Brain microvascular endothelial cell (primary cell): ENCODE measurements at regions not wholly inside any gene's neighbourhood (a gene's known extent, or its start where the extent isn't known, plus 50 kb on each side); places are given as distances from the start of the nearest gene placed in this dataset.
A peak's percentile ranks its signal among the peaks of the same experiment; 100 is the strongest.
"Not testable (repeated sequence)": the region's sequence is repeated elsewhere in the genome, so short reads cannot be mapped to it uniquely, and the experiment has no call there.

Experiments used
- DNase-seq: peaks from one replicate; pipeline ENCODE4 v3.0.0-alpha.2; 2020
- H3K27ac ChIP-seq: fragments of 250-450 bp; sonication (Bioruptor Pico); 2 replicates; pipeline ENCODE4 v1.5.1; 2020; ENCODE audit warnings: mild to moderate bottlenecking, moderate library complexity
- H3K27me3 ChIP-seq: fragments of 250-450 bp; sonication (Bioruptor Pico); replicated peaks from 2 replicates; pipeline ENCODE4 v1.5.1; 2020; ENCODE audit warnings: mild to moderate bottlenecking
- H3K36me3 ChIP-seq: fragments of 250-450 bp; sonication (Bioruptor Pico); replicated peaks from 2 replicates; pipeline ENCODE4 v1.5.1; 2020; ENCODE audit warnings: mild to moderate bottlenecking
- H3K4me3 ChIP-seq: 2 replicates; pipeline ENCODE4 v1.5.1; 2011; ENCODE audit warnings: low read depth, mild to moderate bottlenecking, control low read depth, low read length, moderate library complexity
- in situ Hi-C: cut with HindIII; loops from 2 replicates; pipeline ENCODE4 v1.10.0; 2017; ENCODE audit warnings: low sequenced_read_pairs, low pct_ligation_motif_present
- TF ChIP-seq, protein P1 (sequence below): IDR thresholded peaks from 2 replicates; pipeline ENCODE4 v1.5.1; 2011; ENCODE audit warnings: low read depth, mild to moderate bottlenecking, moderate library complexity, low read length, control low read depth, inconsistent platforms; ENCODE audit errors: missing control alignments

DNA sequence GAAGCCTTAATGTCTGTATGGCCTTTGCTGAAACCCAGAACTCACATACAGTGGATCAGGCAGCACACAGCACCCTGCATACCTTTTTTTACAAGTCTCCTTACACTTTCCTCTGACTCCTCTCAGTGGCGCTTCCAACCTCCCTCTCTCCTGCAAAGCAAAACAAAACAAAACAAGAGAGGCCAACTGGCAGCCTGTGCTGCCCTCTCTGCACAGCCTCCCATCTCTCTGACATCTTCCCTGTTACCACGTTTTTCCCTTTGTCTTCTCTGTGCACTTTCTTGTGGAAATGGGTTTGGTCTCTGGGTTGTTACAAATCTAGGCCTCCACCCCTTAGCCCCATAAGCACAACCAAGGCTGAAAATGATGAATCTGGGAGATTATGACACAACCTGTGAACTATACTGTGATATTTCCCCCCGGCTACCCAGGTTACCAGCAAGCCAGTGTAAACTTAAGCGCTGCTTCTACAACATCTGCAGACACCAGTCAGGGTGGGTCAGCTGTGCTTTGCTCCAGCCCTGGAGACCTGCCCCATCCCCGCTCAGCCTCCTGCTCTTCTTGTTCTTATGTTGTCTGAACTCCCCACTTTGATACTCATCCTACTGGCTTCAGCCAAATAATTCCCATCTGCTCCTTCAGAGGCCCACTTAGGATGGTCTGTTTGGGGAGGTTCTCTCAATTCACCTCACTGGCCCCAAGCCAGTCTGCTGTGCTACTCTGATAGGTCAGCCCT, 54.9 kb upstream of the FMOD start:
- H3K4me3 ChIP-seq: no peak overlapping the region
- no peak overlapping the region for H3K27ac ChIP-seq
- no peaks in the 10 kb centered on the region for H3K36me3 ChIP-seq
- DNase-seq: no peak
- no peaks in the 10 kb centered on the region for H3K27me3 ChIP-seq
- TF ChIP-seq, protein P1, sequence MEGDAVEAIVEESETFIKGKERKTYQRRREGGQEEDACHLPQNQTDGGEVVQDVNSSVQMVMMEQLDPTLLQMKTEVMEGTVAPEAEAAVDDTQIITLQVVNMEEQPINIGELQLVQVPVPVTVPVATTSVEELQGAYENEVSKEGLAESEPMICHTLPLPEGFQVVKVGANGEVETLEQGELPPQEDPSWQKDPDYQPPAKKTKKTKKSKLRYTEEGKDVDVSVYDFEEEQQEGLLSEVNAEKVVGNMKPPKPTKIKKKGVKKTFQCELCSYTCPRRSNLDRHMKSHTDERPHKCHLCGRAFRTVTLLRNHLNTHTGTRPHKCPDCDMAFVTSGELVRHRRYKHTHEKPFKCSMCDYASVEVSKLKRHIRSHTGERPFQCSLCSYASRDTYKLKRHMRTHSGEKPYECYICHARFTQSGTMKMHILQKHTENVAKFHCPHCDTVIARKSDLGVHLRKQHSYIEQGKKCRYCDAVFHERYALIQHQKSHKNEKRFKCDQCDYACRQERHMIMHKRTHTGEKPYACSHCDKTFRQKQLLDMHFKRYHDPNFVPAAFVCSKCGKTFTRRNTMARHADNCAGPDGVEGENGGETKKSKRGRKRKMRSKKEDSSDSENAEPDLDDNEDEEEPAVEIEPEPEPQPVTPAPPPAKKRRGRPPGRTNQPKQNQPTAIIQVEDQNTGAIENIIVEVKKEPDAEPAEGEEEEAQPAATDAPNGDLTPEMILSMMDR: no peak
- in situ Hi-C loops: no loop called here

DNA sequence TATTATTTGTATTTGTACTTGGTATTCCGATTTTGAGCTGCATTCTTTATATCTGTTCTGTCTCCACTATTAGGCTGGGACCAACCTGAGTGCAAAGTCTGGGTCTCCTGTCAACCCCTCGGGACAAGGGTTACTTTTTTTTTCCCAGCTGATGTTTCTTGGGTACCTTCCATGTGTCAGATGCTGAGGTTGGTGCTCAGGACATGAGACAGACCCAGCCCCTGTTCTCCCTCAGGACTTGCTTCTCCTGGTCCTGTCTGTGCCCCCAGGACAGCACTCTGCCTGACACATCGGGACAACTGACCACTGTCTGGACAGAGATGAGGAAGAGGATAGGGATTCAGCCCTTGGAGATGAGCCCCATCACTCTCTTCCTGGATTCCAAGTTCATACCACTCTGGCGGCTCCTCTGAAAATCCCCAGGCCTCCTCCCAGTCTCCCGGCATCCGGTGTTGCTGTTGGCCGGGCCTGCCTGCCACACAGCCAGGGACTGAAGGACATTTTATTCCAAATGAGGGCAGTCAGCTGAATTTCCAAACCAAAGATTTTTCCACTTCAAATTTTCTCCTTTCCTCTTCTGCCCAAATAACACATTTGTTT, 55.6 kb upstream of the FMOD start:
- TF ChIP-seq, protein P1: no peak
- in situ Hi-C loops: no loop called here
- no peaks in the 10 kb centered on the region for H3K36me3 ChIP-seq
- H3K4me3 ChIP-seq: no peak overlapping the region
- no peak for DNase-seq
- H3K27ac ChIP-seq: no peak overlapping the region
- H3K27me3 ChIP-seq: no peaks in the 10 kb centered on the region

DNA sequence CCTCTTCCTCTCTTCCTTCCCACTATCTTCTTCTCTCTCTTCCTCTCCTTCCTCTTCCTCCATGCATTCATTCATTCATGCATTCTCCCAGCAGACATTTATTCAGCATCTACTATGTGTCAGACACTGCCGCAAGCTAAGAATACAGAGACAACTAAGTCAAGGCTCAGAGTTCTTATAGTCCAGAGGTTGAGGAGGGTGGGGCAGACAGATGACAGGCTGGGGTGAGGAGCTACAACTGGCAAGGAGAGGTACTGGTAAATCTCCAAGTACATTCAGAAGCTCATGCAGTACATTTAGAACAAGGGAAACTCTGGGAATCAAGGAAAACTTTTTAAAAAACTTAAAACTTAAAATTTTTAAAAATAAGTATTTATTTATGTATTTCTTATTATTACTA, 56.4 kb upstream of the FMOD start:
- H3K4me3 ChIP-seq: no peak overlapping the region
- no peak for DNase-seq
- H3K27me3 ChIP-seq: no peaks in the 10 kb centered on the region
- no peaks in the 10 kb centered on the region for H3K36me3 ChIP-seq
- TF ChIP-seq, protein P1: no peak
- no peak overlapping the region for H3K27ac ChIP-seq
- in situ Hi-C loops: no loop called here

DNA sequence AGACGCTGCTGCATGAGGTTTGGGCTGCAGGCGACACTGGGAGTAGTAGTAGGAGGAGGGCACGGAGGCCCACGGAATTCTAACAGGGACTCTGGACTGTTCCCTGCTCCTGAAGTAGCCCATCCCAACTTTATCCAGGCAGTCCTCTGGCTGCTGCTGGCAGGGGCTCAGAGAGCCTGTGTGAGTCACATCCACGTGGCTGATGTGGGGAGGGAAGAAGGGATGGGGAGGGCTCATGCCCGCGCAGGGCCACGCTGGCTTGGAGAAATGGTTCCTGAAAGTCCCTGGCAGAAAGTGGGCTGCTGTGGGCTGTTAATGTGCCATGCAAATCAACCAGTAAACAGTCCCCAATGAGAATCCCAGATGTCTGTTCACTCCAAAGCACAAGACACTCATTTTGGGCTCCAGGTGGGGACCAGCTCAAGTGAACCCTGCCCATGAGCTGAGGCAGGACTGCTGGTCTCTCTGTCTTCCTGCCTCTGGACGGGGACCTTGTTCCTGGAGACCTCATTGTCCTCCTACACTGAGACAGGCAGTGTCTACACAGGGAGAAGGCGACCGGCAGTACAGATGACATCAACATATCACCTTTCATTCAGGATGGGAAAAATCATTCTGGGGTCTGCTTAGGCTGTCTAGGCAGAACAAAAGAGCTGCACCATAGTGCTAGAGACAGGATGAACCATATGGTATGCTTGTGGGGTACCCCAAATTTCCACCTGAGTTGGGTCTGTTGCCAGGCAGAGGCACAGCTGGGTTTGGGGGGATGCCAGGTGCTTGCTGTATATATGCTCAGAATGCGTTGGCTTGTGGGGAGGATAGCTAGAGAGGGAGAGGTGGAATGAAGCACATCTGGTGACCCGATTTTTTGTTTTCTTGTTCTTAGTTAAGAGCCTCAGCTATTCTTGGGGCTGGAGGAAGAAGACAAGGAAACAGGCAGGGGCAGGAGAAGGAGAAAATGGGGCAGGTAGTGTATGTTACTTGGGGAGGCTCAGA, 57.9 kb upstream of the FMOD start:
- peak; percentile 48 for DNase-seq
- Histone ChIP-seq H3K27ac (no peak overlapping the region), H3K27me3 (no peaks in the 10 kb centered on the region), H3K36me3 (no peaks in the 10 kb centered on the region), H3K4me3 (no peak overlapping the region)
- in situ Hi-C loops: no loop called here
- TF ChIP-seq, protein P1: no peak

DNA sequence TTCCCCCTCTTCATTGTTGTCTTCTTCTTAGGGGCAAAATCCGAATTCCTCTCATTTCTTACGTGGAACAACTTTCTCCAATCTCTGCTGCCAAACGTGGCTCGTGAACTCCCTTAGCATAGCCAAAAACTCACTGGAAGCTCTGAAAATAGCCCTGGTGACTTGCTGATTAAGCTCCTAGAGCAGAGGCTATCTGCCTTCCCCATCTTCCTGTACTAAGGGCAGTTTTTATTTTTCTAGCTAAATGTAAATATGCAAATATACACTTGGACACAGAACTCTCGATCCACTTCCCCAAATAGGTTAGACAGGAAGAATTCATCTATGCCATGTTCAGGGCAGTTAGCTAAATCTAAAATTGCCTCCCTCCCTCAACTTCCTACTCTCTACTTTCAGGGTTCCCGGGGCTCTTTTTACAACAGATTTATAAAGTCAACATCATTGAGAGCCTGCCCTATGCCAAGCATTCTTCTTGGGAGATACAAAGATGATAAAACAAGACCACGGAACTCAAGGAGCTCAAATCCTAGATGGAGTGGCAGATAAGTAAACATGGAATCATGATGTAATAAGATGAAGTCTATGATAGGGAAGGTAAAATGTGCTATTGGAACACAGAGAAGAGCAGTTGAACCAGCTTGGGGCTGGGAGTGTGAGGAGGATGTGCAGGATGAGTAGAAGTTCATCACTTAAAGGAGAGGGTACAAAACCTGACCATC, 59.4 kb upstream of the FMOD start:
- Histone ChIP-seq H3K27ac (no peak overlapping the region), H3K4me3 (no peak overlapping the region), H3K27me3 (no peaks in the 10 kb centered on the region), H3K36me3 (no peaks in the 10 kb centered on the region)
- in situ Hi-C loops: no loop called here
- DNase-seq: no peak
- TF ChIP-seq, protein P1: no peak

DNA sequence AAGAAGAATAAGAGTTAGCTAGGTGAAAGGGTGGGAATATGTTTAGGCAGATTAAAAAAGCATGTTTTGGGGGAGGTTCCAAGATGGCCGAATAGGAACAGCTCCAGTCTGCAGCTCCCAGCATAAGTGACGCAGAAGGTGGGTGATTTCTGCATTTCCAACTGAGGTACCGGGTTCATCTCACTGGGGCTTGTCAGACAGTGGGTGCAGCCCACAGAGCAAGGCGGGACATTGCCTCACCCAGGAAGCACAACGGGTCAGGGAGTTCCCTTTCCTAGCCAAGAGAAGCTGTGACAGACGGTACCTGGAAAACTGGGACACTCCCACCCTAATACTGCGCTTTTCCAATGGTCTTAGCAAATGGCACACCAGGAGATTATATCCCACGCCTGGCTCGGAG, 60.5 kb upstream of the FMOD start:
- H3K36me3 ChIP-seq, DNase-seq, H3K27me3 ChIP-seq, H3K4me3 ChIP-seq, in situ Hi-C loops, H3K27ac ChIP-seq: not testable (repeated sequence)
